ENCODE measurements at regions not wholly inside any gene's neighbourhood (a gene's known extent, or its start where the extent isn't known, plus 50 kb on each side); places are given as distances from the start of the nearest gene placed in this dataset.

DNA sequence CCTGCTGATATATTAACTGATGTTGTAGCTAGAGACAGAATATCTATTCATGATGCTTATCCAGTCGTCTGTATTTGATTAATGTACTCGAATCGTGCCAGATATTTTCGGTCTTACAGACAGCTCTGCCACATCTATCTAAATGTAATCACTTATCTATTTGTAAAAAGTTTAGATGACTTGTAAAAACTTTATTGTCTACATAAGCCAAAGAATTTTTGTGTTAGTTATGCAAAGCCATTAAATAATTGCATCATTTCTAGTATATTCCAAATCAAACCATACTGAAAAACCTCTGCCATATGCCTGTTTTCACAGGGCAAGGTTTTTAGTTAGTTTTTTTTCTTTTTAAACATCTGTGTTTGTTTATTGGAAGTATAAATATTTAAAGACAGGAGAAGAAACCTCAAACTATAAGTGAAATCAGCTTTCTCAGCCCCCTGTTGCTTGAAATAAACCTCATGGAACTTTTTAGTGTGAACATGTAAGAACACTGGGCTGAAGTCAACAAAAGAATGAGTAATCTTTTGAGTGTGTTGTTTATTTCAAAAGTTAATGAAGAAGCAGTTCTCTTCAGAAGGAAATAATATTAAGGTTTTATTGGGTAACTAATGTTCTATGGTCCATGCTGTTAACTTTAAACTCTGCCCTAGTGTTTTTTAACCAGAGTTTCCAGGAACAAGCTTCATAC lies 657.6 kb upstream of the SYT4 start:
- Histone ChIP-seq H3K9me3 (ENCODE audit: control insufficient read depth in 5 of 5, low read length in 5 of 5) (no peaks in the 10 kb centered on the region), H3K9ac (ENCODE audit: low read length in 5 of 5) (no peak overlapping the region), H3K4me3 (ENCODE audit: low read depth in 1 of 5, low read length in 5 of 5) (no peak overlapping the region), H3K27me3 (ENCODE audit: control insufficient read depth in 5 of 5, insufficient read depth in 4 of 5, low read length in 5 of 5) (no peaks in the 10 kb centered on the region), H3K36me3 (ENCODE audit: control insufficient read depth in 5 of 5, insufficient read depth in 5 of 5, low read length in 5 of 5) (no peaks in the 10 kb centered on the region), H3K4me1 (ENCODE audit: control insufficient read depth in 5 of 5, insufficient read depth in 5 of 5, low read length in 5 of 5) (peaks cover 0 to 15% (median 0%) of the 10 kb centered on the region in 5 donors), H3K27ac (ENCODE audit: low read depth, low read length) (peak overlapping the region; percentile 78)

DNA sequence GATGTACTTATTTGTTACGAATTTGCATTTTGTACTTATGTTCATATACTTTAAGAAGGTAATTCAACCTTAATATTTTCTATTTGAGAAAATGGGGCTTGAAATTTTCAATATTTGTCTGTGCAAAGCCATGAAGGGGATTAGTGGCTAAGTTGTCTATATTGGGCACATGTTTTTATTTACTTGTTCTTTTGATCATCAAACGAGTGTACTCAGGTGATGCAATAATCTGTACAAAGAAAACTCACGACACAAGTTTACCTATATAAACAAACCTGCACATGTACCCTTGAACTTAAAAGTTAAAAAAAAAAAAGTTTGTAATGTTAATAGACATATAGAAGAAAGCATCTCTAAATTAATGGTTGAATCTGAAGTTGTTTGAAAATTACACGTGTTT lies 658.9 kb upstream of the SYT4 start:
- no peaks in the 10 kb centered on the region for H3K36me3 ChIP-seq (ENCODE audit: control insufficient read depth in 5 of 5, insufficient read depth in 5 of 5, low read length in 5 of 5)
- no peak overlapping the region for H3K4me3 ChIP-seq (ENCODE audit: low read depth in 1 of 5, low read length in 5 of 5)
- H3K9ac ChIP-seq (ENCODE audit: low read length in 5 of 5): no peak overlapping the region
- no peaks in the 10 kb centered on the region for H3K27me3 ChIP-seq (ENCODE audit: control insufficient read depth in 5 of 5, insufficient read depth in 4 of 5, low read length in 5 of 5)
- H3K27ac ChIP-seq (ENCODE audit: low read depth, low read length): peak overlapping the region; percentile 78
- no peaks in the 10 kb centered on the region for H3K9me3 ChIP-seq (ENCODE audit: control insufficient read depth in 5 of 5, low read length in 5 of 5)
- peaks cover 0 to 15% (median 0%) of the 10 kb centered on the region in 5 donors for H3K4me1 ChIP-seq (ENCODE audit: control insufficient read depth in 5 of 5, insufficient read depth in 5 of 5, low read length in 5 of 5)

DNA sequence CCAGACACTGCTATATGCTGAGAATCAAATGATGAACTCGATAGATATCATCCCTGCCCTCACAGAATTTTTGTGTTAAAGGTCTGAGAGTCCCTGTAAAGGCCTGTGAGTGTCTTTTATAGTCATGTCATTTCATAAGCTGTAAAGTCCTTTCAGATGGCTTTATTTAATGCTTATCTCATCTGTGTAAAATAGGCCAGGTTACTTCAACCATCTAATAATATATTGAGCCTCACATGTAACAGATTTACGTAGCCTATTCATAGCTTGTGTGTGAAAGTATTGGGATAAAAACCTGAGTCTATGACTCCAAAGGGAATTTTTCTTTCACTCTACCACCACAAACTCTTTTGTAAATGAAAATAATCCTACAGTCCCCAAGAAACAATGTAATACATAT lies 672.0 kb upstream of the SYT4 start:
- H3K27ac ChIP-seq (ENCODE audit: low read depth, low read length): no peak overlapping the region
- H3K36me3 ChIP-seq (ENCODE audit: control insufficient read depth in 5 of 5, insufficient read depth in 5 of 5, low read length in 5 of 5): no peaks in the 10 kb centered on the region
- H3K9me3 ChIP-seq (ENCODE audit: control insufficient read depth in 5 of 5, low read length in 5 of 5): peaks cover 0 to 9% (median 0%) of the 10 kb centered on the region in 5 donors
- H3K4me3 ChIP-seq (ENCODE audit: low read depth in 1 of 5, low read length in 5 of 5): no peak overlapping the region
- H3K9ac ChIP-seq (ENCODE audit: low read length in 5 of 5): no peak overlapping the region
- peaks cover 0 to 10% (median 3%) of the 10 kb centered on the region in 5 donors for H3K4me1 ChIP-seq (ENCODE audit: control insufficient read depth in 5 of 5, insufficient read depth in 5 of 5, low read length in 5 of 5)
- no peaks in the 10 kb centered on the region for H3K27me3 ChIP-seq (ENCODE audit: control insufficient read depth in 5 of 5, insufficient read depth in 4 of 5, low read length in 5 of 5)

DNA sequence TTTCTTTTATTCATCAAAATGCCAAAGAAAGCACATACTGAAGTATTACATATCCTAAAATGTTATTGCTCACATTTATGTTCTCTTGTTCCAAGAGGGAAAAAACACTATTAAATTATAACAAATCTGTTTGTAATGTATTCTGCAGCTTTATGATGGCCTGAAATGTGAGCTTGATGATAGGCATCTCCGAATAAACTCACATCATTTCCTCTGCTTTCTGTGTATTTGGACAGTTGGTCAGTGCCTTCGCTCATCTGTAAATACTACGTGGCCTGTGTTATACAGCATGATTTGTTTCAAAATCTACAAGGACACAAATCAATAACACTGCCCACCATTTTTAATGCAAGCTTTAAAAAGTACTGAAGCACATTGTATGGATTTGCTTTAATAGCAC lies 672.8 kb upstream of the SYT4 start:
- H3K27me3 ChIP-seq (ENCODE audit: control insufficient read depth in 5 of 5, insufficient read depth in 4 of 5, low read length in 5 of 5): no peaks in the 10 kb centered on the region

DNA sequence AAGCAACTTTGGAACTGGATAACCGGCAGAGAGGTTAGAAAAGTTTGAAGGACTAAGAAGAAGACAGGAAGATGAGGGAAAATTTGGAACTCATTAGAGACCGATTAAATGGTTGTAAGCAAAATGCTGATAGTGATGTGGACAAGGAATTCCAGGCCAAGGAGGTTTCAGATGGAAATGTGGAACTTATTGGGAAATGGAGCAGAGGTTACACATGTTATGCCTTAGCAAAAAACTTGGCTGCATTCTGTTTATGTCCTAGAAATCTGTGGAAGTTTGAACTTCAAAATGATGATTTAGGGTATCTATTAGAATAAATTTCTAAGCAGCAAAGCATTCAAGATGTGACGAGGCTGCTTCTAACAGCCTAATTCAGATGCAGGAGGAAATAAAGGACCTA lies 675.1 kb upstream of the SYT4 start:
- Histone ChIP-seq H3K4me1 (ENCODE audit: control insufficient read depth in 5 of 5, insufficient read depth in 5 of 5, low read length in 5 of 5) (peaks cover 0 to 10% (median 3%) of the 10 kb centered on the region in 5 donors), H3K27ac (ENCODE audit: low read depth, low read length) (no peak overlapping the region), H3K9me3 (ENCODE audit: control insufficient read depth in 5 of 5, low read length in 5 of 5) (peaks cover 0 to 9% (median 0%) of the 10 kb centered on the region in 5 donors), H3K27me3 (ENCODE audit: control insufficient read depth in 5 of 5, insufficient read depth in 4 of 5, low read length in 5 of 5) (no peaks in the 10 kb centered on the region), H3K36me3 (ENCODE audit: control insufficient read depth in 5 of 5, insufficient read depth in 5 of 5, low read length in 5 of 5) (no peaks in the 10 kb centered on the region), H3K4me3 (ENCODE audit: low read depth in 1 of 5, low read length in 5 of 5) (no peak overlapping the region), H3K9ac (ENCODE audit: low read length in 5 of 5) (no peak overlapping the region)

More for the DNA sequence above, 672.8 kb upstream of the SYT4 start:
- no peak overlapping the region for H3K27ac ChIP-seq (ENCODE audit: low read depth, low read length)
- H3K4me3 ChIP-seq (ENCODE audit: low read depth in 1 of 5, low read length in 5 of 5): no peak overlapping the region
- peaks cover 0 to 10% (median 3%) of the 10 kb centered on the region in 5 donors for H3K4me1 ChIP-seq (ENCODE audit: control insufficient read depth in 5 of 5, insufficient read depth in 5 of 5, low read length in 5 of 5)
- H3K9ac ChIP-seq (ENCODE audit: low read length in 5 of 5): no peak overlapping the region
- H3K9me3 ChIP-seq (ENCODE audit: control insufficient read depth in 5 of 5, low read length in 5 of 5): peaks cover 0 to 9% (median 0%) of the 10 kb centered on the region in 5 donors
- no peaks in the 10 kb centered on the region for H3K36me3 ChIP-seq (ENCODE audit: control insufficient read depth in 5 of 5, insufficient read depth in 5 of 5, low read length in 5 of 5)

DNA sequence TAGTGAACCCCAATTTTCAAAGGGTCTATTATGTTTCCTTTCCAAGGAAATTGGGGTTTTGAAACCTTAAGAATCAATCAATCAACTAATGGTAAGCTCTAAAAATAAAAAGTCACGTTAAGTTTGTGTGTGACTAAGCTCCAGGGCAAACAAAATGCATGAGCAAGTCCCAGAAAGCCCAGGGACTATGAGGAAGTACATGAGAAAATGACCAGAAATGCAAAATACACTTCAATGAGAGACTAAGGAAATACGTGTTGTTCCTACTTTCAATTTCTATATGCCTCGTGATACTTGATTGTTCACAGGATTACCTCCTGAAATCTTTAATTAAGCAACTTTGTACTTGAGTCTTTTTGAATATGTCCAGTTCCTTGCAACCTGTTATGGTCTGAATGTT lies 684.4 kb upstream of the SYT4 start:
- Histone ChIP-seq H3K9me3 (ENCODE audit: control insufficient read depth in 5 of 5, low read length in 5 of 5) (no peaks in the 10 kb centered on the region), H3K27me3 (ENCODE audit: control insufficient read depth in 5 of 5, insufficient read depth in 4 of 5, low read length in 5 of 5) (no peaks in the 10 kb centered on the region), H3K9ac (ENCODE audit: low read length in 5 of 5) (no peak overlapping the region), H3K36me3 (ENCODE audit: control insufficient read depth in 5 of 5, insufficient read depth in 5 of 5, low read length in 5 of 5) (no peaks in the 10 kb centered on the region), H3K4me1 (ENCODE audit: control insufficient read depth in 5 of 5, insufficient read depth in 5 of 5, low read length in 5 of 5) (no peaks in the 10 kb centered on the region), H3K4me3 (ENCODE audit: low read depth in 1 of 5, low read length in 5 of 5) (no peak overlapping the region), H3K27ac (ENCODE audit: low read depth, low read length) (no peak overlapping the region)

DNA sequence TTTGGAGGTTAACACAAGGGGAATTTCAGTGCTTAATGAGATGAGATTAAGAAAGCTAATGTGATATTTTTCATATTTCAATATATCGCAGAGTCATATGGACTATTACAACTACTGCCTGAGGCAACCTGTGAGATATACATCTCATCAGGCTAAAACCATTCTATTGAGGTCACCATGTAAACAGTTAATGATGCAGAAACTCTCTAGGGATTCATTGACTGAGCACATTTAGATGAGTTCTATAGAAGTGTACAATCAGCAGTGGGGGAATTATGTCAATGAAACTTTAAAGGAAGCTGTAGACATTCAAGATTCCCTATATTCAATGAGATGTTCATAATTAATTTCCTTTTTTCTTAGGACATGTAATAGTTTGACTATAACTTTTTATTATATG lies 687.4 kb upstream of the SYT4 start:
- Histone ChIP-seq H3K4me3 (ENCODE audit: low read depth in 1 of 5, low read length in 5 of 5) (no peak overlapping the region), H3K9me3 (ENCODE audit: control insufficient read depth in 5 of 5, low read length in 5 of 5) (no peaks in the 10 kb centered on the region), H3K9ac (ENCODE audit: low read length in 5 of 5) (no peak overlapping the region), H3K36me3 (ENCODE audit: control insufficient read depth in 5 of 5, insufficient read depth in 5 of 5, low read length in 5 of 5) (no peaks in the 10 kb centered on the region), H3K27ac (ENCODE audit: low read depth, low read length) (no peak overlapping the region), H3K27me3 (ENCODE audit: control insufficient read depth in 5 of 5, insufficient read depth in 4 of 5, low read length in 5 of 5) (no peaks in the 10 kb centered on the region), H3K4me1 (ENCODE audit: control insufficient read depth in 5 of 5, insufficient read depth in 5 of 5, low read length in 5 of 5) (no peaks in the 10 kb centered on the region)

DNA sequence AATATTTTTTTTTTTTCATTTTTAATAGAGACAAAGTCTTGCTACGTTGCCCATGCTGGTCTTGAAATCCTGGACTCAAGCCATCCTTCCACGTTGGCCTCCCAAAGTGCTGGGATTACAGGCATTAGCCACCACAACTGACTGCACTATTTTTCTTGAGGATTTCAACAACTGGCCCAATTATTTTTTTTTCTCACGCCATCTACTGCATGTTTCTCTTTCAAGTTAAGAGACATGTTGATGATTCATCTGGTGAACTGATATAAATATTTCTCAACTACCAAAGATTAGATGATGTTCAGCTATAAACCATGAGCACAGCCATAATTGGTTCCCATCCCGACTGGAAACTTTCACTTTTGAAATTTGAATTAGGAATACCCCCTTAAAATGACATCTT lies 688.4 kb upstream of the SYT4 start:
- H3K27ac ChIP-seq (ENCODE audit: low read depth, low read length): no peak overlapping the region
- H3K4me3 ChIP-seq (ENCODE audit: low read depth in 1 of 5, low read length in 5 of 5): no peak overlapping the region
- H3K9ac ChIP-seq (ENCODE audit: low read length in 5 of 5): no peak overlapping the region
- no peaks in the 10 kb centered on the region for H3K36me3 ChIP-seq (ENCODE audit: control insufficient read depth in 5 of 5, insufficient read depth in 5 of 5, low read length in 5 of 5)
- no peaks in the 10 kb centered on the region for H3K27me3 ChIP-seq (ENCODE audit: control insufficient read depth in 5 of 5, insufficient read depth in 4 of 5, low read length in 5 of 5)
- H3K9me3 ChIP-seq (ENCODE audit: control insufficient read depth in 5 of 5, low read length in 5 of 5): no peaks in the 10 kb centered on the region
- H3K4me1 ChIP-seq (ENCODE audit: control insufficient read depth in 5 of 5, insufficient read depth in 5 of 5, low read length in 5 of 5): no peaks in the 10 kb centered on the region

DNA sequence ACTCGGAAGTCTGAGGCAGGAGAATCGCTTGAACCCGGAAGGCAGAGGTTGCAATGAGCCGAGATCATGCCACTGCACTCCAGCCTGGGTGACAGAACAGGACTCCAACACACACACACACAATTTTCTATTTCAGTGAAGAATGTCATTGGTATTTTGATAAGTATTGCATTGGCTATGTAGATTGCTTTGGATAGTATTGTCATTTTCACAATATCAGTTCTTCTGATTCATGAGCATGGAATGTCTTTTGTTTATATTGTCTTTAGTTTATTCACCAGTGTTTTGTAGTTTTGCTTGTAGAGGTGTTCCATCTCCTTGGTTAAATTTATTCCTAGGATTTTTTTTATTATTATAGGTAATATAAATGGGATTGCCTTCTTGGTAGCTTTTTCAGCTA lies 693.4 kb upstream of the SYT4 start:
- Histone ChIP-seq H3K4me1 (ENCODE audit: control insufficient read depth in 5 of 5, insufficient read depth in 5 of 5, low read length in 5 of 5) (peaks cover 0 to 7% (median 0%) of the 10 kb centered on the region in 5 donors), H3K9ac (ENCODE audit: low read length in 5 of 5) (no peak overlapping the region), H3K4me3 (ENCODE audit: low read depth in 1 of 5, low read length in 5 of 5) (no peak overlapping the region), H3K9me3 (ENCODE audit: control insufficient read depth in 5 of 5, low read length in 5 of 5) (no peaks in the 10 kb centered on the region), H3K36me3 (ENCODE audit: control insufficient read depth in 5 of 5, insufficient read depth in 5 of 5, low read length in 5 of 5) (no peaks in the 10 kb centered on the region), H3K27ac (ENCODE audit: low read depth, low read length) (no peak overlapping the region), H3K27me3 (ENCODE audit: control insufficient read depth in 5 of 5, insufficient read depth in 4 of 5, low read length in 5 of 5) (no peaks in the 10 kb centered on the region)

DNA sequence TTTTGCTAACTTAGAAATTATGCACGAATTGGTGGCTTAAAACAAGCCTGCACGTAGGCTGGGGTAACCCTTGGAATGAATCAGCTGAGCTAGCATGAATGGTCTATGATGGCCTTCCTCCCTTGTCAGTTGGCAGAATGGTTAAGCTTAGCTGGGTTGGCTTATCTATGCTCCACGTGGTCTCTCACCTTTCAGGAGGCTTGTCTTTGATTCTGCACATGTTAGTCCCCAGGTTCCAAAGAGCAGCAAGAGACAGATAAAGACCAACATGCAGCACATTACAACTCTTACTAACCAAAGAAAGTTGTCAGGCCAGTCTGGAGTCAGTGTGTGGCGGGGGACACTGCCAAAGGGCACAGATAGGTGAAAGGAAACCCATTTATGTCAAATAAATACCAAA lies 700.9 kb upstream of the SYT4 start:
- Histone ChIP-seq H3K27me3 (ENCODE audit: control insufficient read depth in 5 of 5, insufficient read depth in 4 of 5, low read length in 5 of 5) (no peaks in the 10 kb centered on the region), H3K36me3 (ENCODE audit: control insufficient read depth in 5 of 5, insufficient read depth in 5 of 5, low read length in 5 of 5) (no peaks in the 10 kb centered on the region), H3K9ac (ENCODE audit: low read length in 5 of 5) (no peak overlapping the region), H3K9me3 (ENCODE audit: control insufficient read depth in 5 of 5, low read length in 5 of 5) (no peaks in the 10 kb centered on the region), H3K27ac (ENCODE audit: low read depth, low read length) (no peak overlapping the region), H3K4me3 (ENCODE audit: low read depth in 1 of 5, low read length in 5 of 5) (no peak overlapping the region), H3K4me1 (ENCODE audit: control insufficient read depth in 5 of 5, insufficient read depth in 5 of 5, low read length in 5 of 5) (peaks cover 0 to 7% (median 0%) of the 10 kb centered on the region in 5 donors)

Measured in subcutaneous abdominal adipose tissue (tissue), 5 donors.